HEK293T (cell line): ENCODE measurements at regions not wholly inside any gene's neighbourhood (a gene's known extent, or its start where the extent isn't known, plus 50 kb on each side); places are given as distances from the start of the nearest gene placed in this dataset.

Experiments used
- CTCF ChIA-PET: fragments of 350-600 bp; formaldehyde crosslinking; extraction: SDS; loops from one replicate; lab custom pipeline; 2021; ENCODE audit warnings: antibody characterized with exemption, inconsistent platforms; lab: Yijun Ruan, JAX
- POLR2A ChIA-PET: fragments of 350-600 bp; formaldehyde crosslinking; extraction: SDS; loops from one replicate; lab custom pipeline; 2020; ENCODE audit warnings: antibody characterized with exemption, inconsistent platforms; lab: Yijun Ruan, JAX
- DNase-seq: peaks from one replicate; pipeline ENCODE4 v3.0.0; 2012; ENCODE audit warnings: mixed read lengths; ENCODE audit errors: extremely low spot score
- ARNT ChIP-seq: fragments of 450-650 bp; IDR thresholded peaks from 2 replicates; pipeline ENCODE4 v1.6.1; 2017; ENCODE audit warnings: mild to moderate bottlenecking
- BHLHE40 ChIP-seq: fragments of 450-650 bp; IDR thresholded peaks from 2 replicates; pipeline ENCODE4 v1.6.1; 2016; ENCODE audit warnings: mild to moderate bottlenecking, moderate library complexity, borderline replicate concordance
- CTBP1 ChIP-seq: fragments of 450-650 bp; IDR thresholded peaks from 2 replicates; pipeline ENCODE4 v1.6.1; 2016; ENCODE audit warnings: borderline replicate concordance
- ELF4 ChIP-seq: fragments of 450-650 bp; IDR thresholded peaks from 2 replicates; pipeline ENCODE4 v1.6.1; 2017; ENCODE audit warnings: antibody characterized with exemption
- FOXA1 ChIP-seq: fragments of 450-650 bp; IDR thresholded peaks from 2 replicates; pipeline ENCODE4 v1.6.1; 2016; ENCODE audit warnings: mild to moderate bottlenecking
- FOXK2 ChIP-seq: fragments of 450-650 bp; IDR thresholded peaks from 2 replicates; pipeline ENCODE4 v1.6.1; 2016; ENCODE audit warnings: mild to moderate bottlenecking
- FOXM1 ChIP-seq: fragments of 450-650 bp; IDR thresholded peaks from 2 replicates; pipeline ENCODE4 v1.6.1; 2017; ENCODE audit warnings: mild to moderate bottlenecking, borderline replicate concordance
- HDGF ChIP-seq: fragments of 450-650 bp; IDR thresholded peaks from 2 replicates; pipeline ENCODE4 v1.6.1; 2017; ENCODE audit warnings: antibody characterized with exemption, borderline replicate concordance
- L3MBTL2 ChIP-seq: fragments of 450-650 bp; conservative IDR thresholded peaks from 2 replicates; pipeline ENCODE4 v1.6.1; 2016; ENCODE audit warnings: mild to moderate bottlenecking
- LEF1 ChIP-seq: fragments of 450-650 bp; IDR thresholded peaks from 2 replicates; pipeline ENCODE4 v1.6.1; 2017; ENCODE audit warnings: mild to moderate bottlenecking, borderline replicate concordance
- NFRKB ChIP-seq: fragments of 450-650 bp; IDR thresholded peaks from 2 replicates; pipeline ENCODE4 v1.6.1; 2016; ENCODE audit warnings: mild to moderate bottlenecking, moderate library complexity
- SP1 ChIP-seq: fragments of 450-650 bp; IDR thresholded peaks from 2 replicates; pipeline ENCODE4 v1.6.1; 2017
- SUZ12 ChIP-seq: fragments of 450-650 bp; IDR thresholded peaks from 2 replicates; pipeline ENCODE4 v1.6.1; 2016; ENCODE audit warnings: mild to moderate bottlenecking
- TARDBP ChIP-seq: fragments of 450-650 bp; IDR thresholded peaks from 2 replicates; pipeline ENCODE4 v1.6.1; 2016
- ZNF384 ChIP-seq: fragments of 450-650 bp; IDR thresholded peaks from 2 replicates; pipeline ENCODE4 v1.6.1; 2016
- TF ChIP-seq, protein P1 (sequence below): fragments of 450-650 bp; IDR thresholded peaks from 2 replicates; pipeline ENCODE4 v1.6.1; 2016

DNA sequence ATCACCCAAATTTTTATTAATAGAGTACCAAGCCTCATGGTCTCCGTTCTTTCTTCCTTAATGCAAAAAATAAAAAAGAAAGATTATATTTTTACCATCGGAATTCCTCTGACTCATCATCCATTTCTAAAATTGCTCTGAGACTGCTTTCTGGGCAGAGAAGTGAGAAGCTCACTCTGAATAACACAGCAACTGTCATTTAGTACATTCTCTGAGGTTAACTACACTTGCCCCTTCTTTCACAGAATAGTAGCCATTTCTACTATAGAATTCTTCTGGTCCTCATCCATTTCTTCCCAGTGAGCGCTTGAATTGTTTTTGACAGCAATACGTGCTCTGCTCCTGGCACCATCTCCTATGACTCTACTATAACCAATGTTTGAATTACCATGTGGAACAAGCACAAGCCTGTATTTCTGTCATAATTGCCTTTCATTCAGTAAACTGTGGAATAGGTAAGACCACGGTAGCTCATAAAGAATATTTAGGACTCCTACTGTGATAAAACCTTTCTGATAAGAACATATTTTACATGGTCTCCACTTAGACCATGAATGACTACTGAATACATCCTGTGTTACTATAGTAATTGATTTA, 435.5 kb upstream of the NRSN1 start:
- DNase-seq: no peak
- ChIA-PET POLR2A (no interaction called here), CTCF (no interaction called here)
- TF ChIP-seq BHLHE40 (no peak), SP1 (no peak), CTBP1 (no peak), NFRKB (no peak), FOXM1 (no peak), ZNF384 (no peak), FOXA1 (no peak), SUZ12 (no peak), TARDBP (no peak)

DNA sequence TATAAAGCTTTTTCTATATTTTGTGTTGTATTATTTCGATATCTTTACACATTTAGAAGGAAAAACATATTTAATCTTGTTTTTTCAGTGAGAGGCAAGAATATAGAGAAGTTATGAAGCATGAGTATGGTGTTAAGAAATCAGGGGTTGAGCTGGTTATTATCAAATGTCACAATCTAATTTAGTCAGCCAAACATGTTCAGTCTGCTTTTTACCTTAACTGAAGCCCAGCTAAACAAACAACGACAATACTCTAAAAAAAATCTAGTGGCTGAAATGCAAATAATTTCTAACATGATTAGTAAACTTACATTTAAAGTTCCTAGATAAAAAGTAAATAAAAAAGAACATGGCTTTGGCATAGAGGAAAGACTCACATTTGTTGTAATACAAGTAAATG, 433.8 kb upstream of the NRSN1 start:
- TF ChIP-seq ELF4: no peak
- no peak for TF ChIP-seq L3MBTL2
- no peak for DNase-seq
- POLR2A ChIA-PET: no interaction called here
- CTCF ChIA-PET: no interaction called here

DNA sequence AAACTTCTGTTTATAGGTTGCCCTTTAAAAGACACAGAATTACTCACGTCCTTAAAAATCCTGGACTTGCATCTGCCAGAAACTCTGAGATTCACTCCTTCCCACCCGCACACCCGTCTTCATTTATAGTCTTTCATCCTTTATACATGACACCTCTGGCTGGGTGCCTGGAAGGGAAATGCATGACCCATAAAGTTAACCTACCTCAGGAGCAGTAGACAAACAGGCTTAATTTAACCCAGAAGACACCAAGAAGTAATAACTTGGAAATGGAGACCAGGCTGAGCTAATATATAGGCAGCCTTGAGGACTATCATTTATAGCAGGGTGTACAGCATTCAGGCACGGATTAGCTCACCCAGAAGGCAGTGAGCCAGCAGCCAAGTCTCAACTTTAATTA, 429.0 kb upstream of the NRSN1 start:
- ChIA-PET CTCF (no interaction called here), POLR2A (no interaction called here)
- no peak for DNase-seq
- TF ChIP-seq CTBP1 (no peak), ARNT (no peak)
- TF ChIP-seq, protein P1, sequence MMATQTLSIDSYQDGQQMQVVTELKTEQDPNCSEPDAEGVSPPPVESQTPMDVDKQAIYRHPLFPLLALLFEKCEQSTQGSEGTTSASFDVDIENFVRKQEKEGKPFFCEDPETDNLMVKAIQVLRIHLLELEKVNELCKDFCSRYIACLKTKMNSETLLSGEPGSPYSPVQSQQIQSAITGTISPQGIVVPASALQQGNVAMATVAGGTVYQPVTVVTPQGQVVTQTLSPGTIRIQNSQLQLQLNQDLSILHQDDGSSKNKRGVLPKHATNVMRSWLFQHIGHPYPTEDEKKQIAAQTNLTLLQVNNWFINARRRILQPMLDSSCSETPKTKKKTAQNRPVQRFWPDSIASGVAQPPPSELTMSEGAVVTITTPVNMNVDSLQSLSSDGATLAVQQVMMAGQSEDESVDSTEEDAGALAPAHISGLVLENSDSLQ: no peak

DNA sequence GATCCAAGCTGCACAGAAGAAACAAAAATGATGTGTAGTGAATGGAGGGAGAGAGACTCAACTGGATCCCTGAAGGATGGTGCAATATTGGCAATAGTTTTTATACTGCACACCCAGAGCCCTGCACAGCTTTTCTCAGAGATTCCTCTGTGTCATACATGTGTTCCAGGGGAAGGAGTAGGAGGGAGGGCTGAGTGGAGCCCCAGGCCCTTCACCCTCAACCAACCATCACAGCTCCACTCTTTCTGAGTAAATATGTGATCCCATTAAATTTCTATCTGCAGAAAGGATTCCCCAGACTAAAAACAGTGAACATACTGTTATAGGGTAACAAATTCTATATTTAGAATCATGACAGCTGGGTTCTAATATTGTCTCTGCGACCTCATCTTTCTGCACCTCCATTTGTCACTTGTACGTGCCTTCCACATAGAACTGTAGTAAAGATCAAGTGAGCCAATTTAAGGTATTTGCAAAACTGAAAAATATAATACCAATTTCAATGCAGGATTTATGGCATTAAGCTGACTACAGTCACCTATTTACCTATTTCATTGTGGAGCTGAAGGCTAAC, 421.4 kb upstream of the NRSN1 start:
- TF ChIP-seq TARDBP (no peak), NFRKB (no peak), L3MBTL2 (no peak), FOXK2 (no peak), CTBP1 (no peak), ARNT (no peak), SP1 (no peak), FOXA1 (no peak), BHLHE40 (no peak), HDGF (no peak), ELF4 (no peak), SUZ12 (no peak), ZNF384 (no peak), LEF1 (no peak)
- TF ChIP-seq, protein P1: no peak
- no peak for DNase-seq
- POLR2A ChIA-PET: no interaction called here
- CTCF ChIA-PET: no interaction called here

DNA sequence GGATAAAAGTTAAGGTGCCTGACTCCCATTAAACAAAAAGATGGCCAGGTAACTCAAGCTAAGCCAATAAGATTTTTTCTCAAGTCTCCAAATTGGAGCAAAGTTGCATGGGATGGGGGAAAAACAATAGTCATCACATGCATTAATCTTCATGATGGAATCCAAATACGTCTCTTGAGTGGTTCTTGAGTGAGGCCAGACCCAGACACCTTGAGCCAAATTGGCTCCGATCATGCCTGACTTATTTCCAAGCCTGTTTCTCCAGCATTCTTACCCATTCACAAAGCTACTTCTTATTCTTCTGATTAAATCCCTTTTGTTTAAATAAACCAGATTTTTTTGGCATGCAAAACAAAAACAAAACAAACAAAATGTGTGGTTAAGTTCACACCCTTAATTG, 420.3 kb upstream of the NRSN1 start:
- POLR2A ChIA-PET: no interaction called here
- CTCF ChIA-PET: no interaction called here
- no peak for DNase-seq
- TF ChIP-seq ARNT (no peak), SP1 (no peak), L3MBTL2 (no peak), BHLHE40 (no peak), FOXA1 (no peak), FOXM1 (no peak), ELF4 (no peak), HDGF (no peak), TARDBP (no peak), ZNF384 (no peak), SUZ12 (no peak)
- TF ChIP-seq, protein P1: no peak

DNA sequence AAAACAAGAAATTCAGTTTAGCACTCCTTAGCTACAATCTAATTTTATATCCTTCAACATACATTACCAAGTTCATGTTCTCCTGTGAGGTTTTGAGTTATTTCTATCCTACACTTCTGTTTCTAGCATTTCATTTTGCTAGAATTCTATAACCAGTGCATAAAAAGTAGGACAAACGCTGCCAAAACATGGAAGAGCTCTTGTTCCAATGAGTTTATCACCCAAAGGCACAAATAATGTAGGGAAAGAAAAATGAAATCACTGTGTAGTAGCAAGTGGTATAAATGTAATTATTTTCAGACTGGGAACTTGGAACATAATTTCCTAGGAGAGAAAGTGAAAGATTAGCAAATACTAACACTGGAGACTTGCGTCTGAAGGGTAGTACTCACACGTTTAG, 413.3 kb upstream of the NRSN1 start:
- no peak for DNase-seq
- ChIA-PET CTCF (no interaction called here), POLR2A (no interaction called here)
- TF ChIP-seq SUZ12 (no peak), SP1 (no peak), LEF1 (no peak), L3MBTL2 (no peak), FOXM1 (no peak), BHLHE40 (no peak), ARNT (no peak), NFRKB (no peak), CTBP1 (no peak), HDGF (no peak), ELF4 (no peak), FOXA1 (no peak), ZNF384 (no peak)
- TF ChIP-seq, protein P1: no peak
